Activated naive CD8-positive, alpha-beta T cell treated with anti-CD3 and anti-CD28 coated beads, Interleukin-2, amount 10 ng/mL, durations not matched to agents 7 days and 5 days (primary cell): ENCODE measurements at regions not wholly inside any gene's neighbourhood (a gene's known extent, or its start where the extent isn't known, plus 50 kb on each side); places are given as distances from the start of the nearest gene placed in this dataset.

Source experiments
- ATAC-seq: fragments of 150-1000 bp; cut with Tn5 transposase; one replicate; pipeline ENCODE4 v1.10.0; 2021; ENCODE audit warnings: low read depth, moderate library complexity
- POLR2A ChIA-PET: fragments of 350-600 bp; sonication (Branson Sonifier 250); formaldehyde crosslinking; loops from one replicate; lab custom pipeline; 2021; ENCODE audit warnings: antibody characterized with exemption; lab: Charles Lee
- DNase-seq: peaks from one replicate; pipeline ENCODE4 v3.0.0; 2021
- H3K27ac Mint-ChIP-seq: one replicate; pipeline ENCODE4 v1.8.0; 2022; ENCODE audit warnings: mild to moderate bottlenecking, mixed read lengths
- H3K27me3 Mint-ChIP-seq: one replicate; pipeline ENCODE4 v1.8.0; 2022; ENCODE audit warnings: mild to moderate bottlenecking, moderate library complexity, mixed read lengths
- H3K36me3 Mint-ChIP-seq: one replicate; pipeline ENCODE4 v1.8.0; 2021; ENCODE audit warnings: mild to moderate bottlenecking, mixed read lengths
- H3K4me1 Mint-ChIP-seq: one replicate; pipeline ENCODE4 v1.8.0; 2021; ENCODE audit warnings: mixed read lengths
- H3K4me3 Mint-ChIP-seq: one replicate; pipeline ENCODE4 v1.8.0; 2022; ENCODE audit warnings: mild to moderate bottlenecking, moderate library complexity, mixed read lengths
- H3K9me3 Mint-ChIP-seq: one replicate; pipeline ENCODE4 v1.8.0; 2021; ENCODE audit warnings: mixed read lengths

- H3K4me3 Mint-ChIP-seq = no peak overlapping the region
- no peaks in the 10 kb centered on the region for H3K36me3 Mint-ChIP-seq
- ATAC-seq (no peak), DNase-seq (no peak)
- no peaks in the 10 kb centered on the region for H3K4me1 Mint-ChIP-seq
- no peaks in the 10 kb centered on the region for H3K9me3 Mint-ChIP-seq
- POLR2A ChIA-PET = no interaction called here
- no peaks in the 10 kb centered on the region for H3K27me3 Mint-ChIP-seq
- no peak overlapping the region for H3K27ac Mint-ChIP-seq
These were observed 275.4 kb upstream of the USP24 start for GRCh38 chr1:55490547-55490946.

- ATAC-seq = no peak
- Mint-ChIP-seq H3K27me3 (peaks cover 12% of the 10 kb centered on the region), H3K4me1 (no peaks in the 10 kb centered on the region), H3K27ac (no peak overlapping the region), H3K4me3 (no peak overlapping the region), H3K9me3 (no peaks in the 10 kb centered on the region), H3K36me3 (no peaks in the 10 kb centered on the region)
- POLR2A ChIA-PET = no interaction called here
- DNase-seq = no peak
These were observed 269.0 kb upstream of the USP24 start for GRCh38 chr1:55484173-55484572.

GRCh38 chr1:55483523-55483922 lies 268.4 kb upstream of the USP24 start:
- H3K36me3 Mint-ChIP-seq = no peaks in the 10 kb centered on the region
- H3K27ac Mint-ChIP-seq = no peak overlapping the region
- H3K4me3 Mint-ChIP-seq = no peak overlapping the region
- POLR2A ChIA-PET = no interaction called here
- DNase-seq = no peak
- no peaks in the 10 kb centered on the region for H3K9me3 Mint-ChIP-seq
- H3K4me1 Mint-ChIP-seq = no peaks in the 10 kb centered on the region
- H3K27me3 Mint-ChIP-seq = peaks cover 12% of the 10 kb centered on the region
- ATAC-seq = no peak

- ATAC-seq (no peak), DNase-seq (no peak)
- H3K36me3 Mint-ChIP-seq = no peaks in the 10 kb centered on the region
- no peaks in the 10 kb centered on the region for H3K4me1 Mint-ChIP-seq
- no peak overlapping the region for H3K27ac Mint-ChIP-seq
- H3K9me3 Mint-ChIP-seq = no peaks in the 10 kb centered on the region
- POLR2A ChIA-PET = no interaction called here
- H3K4me3 Mint-ChIP-seq = no peak overlapping the region
- peaks cover 12% of the 10 kb centered on the region for H3K27me3 Mint-ChIP-seq
These were observed 266.5 kb upstream of the USP24 start for GRCh38 chr1:55481634-55482033.

- no peaks in the 10 kb centered on the region for H3K9me3 Mint-ChIP-seq
- H3K4me3 Mint-ChIP-seq = no peak overlapping the region
- no peak overlapping the region for H3K27ac Mint-ChIP-seq
- ATAC-seq (no peak), DNase-seq (no peak)
- no peaks in the 10 kb centered on the region for H3K4me1 Mint-ChIP-seq
- POLR2A ChIA-PET = no interaction called here
- H3K36me3 Mint-ChIP-seq = no peaks in the 10 kb centered on the region
- peaks cover 12% of the 10 kb centered on the region for H3K27me3 Mint-ChIP-seq
These were observed 265.0 kb upstream of the USP24 start for GRCh38 chr1:55480029-55480795.

- H3K9me3 Mint-ChIP-seq = no peaks in the 10 kb centered on the region
- no peak overlapping the region for H3K27ac Mint-ChIP-seq
- no peaks in the 10 kb centered on the region for H3K4me1 Mint-ChIP-seq
- ATAC-seq (no peak), DNase-seq (no peak)
- H3K27me3 Mint-ChIP-seq = peaks cover 10% of the 10 kb centered on the region
- POLR2A ChIA-PET = interaction anchor here (0.8 kb wide), 1 partner anchor 1106 kb away, joined by 3 read pairs; no protein-coding TSS in a partner anchor
- H3K36me3 Mint-ChIP-seq = no peaks in the 10 kb centered on the region
- H3K4me3 Mint-ChIP-seq = no peak overlapping the region
These were observed 263.6 kb upstream of the USP24 start for GRCh38 chr1:55478742-55479141.

GRCh38 chr1:55477953-55478352 lies 262.8 kb upstream of the USP24 start:
- Mint-ChIP-seq H3K9me3 (no peaks in the 10 kb centered on the region), H3K27me3 (peaks cover 10% of the 10 kb centered on the region), H3K27ac (no peak overlapping the region), H3K4me1 (no peaks in the 10 kb centered on the region), H3K36me3 (no peaks in the 10 kb centered on the region), H3K4me3 (no peak overlapping the region)
- DNase-seq (no peak), ATAC-seq (no peak)
- POLR2A ChIA-PET = no interaction called here

- POLR2A ChIA-PET = no interaction called here
- ATAC-seq (no peak), DNase-seq (no peak)
- no peaks in the 10 kb centered on the region for H3K4me1 Mint-ChIP-seq
- H3K9me3 Mint-ChIP-seq = no peaks in the 10 kb centered on the region
- H3K27ac Mint-ChIP-seq = no peak overlapping the region
- H3K4me3 Mint-ChIP-seq = no peak overlapping the region
- H3K27me3 Mint-ChIP-seq = peaks cover 13% of the 10 kb centered on the region
- H3K36me3 Mint-ChIP-seq = no peaks in the 10 kb centered on the region
These were observed 261.4 kb upstream of the USP24 start for GRCh38 chr1:55476445-55477015.

GRCh38 chr1:55474168-55474786 lies 259.1 kb upstream of the USP24 start:
- H3K4me1 Mint-ChIP-seq = no peaks in the 10 kb centered on the region

GRCh38 chr1:55473661-55474060 lies 258.5 kb upstream of the USP24 start:
- Mint-ChIP-seq H3K27ac (no peak overlapping the region), H3K9me3 (no peaks in the 10 kb centered on the region), H3K27me3 (peaks cover 4% of the 10 kb centered on the region), H3K36me3 (no peaks in the 10 kb centered on the region), H3K4me3 (no peak overlapping the region), H3K4me1 (no peaks in the 10 kb centered on the region)
- POLR2A ChIA-PET = no interaction called here
- ATAC-seq = no peak
- no peak for DNase-seq

More at GRCh38 chr1:55474168-55474786, 259.1 kb upstream of the USP24 start:
- no peak overlapping the region for H3K27ac Mint-ChIP-seq
- H3K27me3 Mint-ChIP-seq = peaks cover 4% of the 10 kb centered on the region
- H3K36me3 Mint-ChIP-seq = no peaks in the 10 kb centered on the region
- ATAC-seq = no peak
- DNase-seq = no peak
- H3K9me3 Mint-ChIP-seq = no peaks in the 10 kb centered on the region
- POLR2A ChIA-PET = no interaction called here
- H3K4me3 Mint-ChIP-seq = no peak overlapping the region

GRCh38 chr1:55472784-55473183 lies 257.6 kb upstream of the USP24 start:
- H3K4me3 Mint-ChIP-seq = no peak overlapping the region
- H3K36me3 Mint-ChIP-seq = no peaks in the 10 kb centered on the region
- no peak for ATAC-seq
- DNase-seq = no peak
- no peak overlapping the region for H3K27ac Mint-ChIP-seq
- no peaks in the 10 kb centered on the region for H3K9me3 Mint-ChIP-seq
- H3K4me1 Mint-ChIP-seq = no peaks in the 10 kb centered on the region
- POLR2A ChIA-PET = no interaction called here
- peaks cover 4% of the 10 kb centered on the region for H3K27me3 Mint-ChIP-seq

- no peaks in the 10 kb centered on the region for H3K9me3 Mint-ChIP-seq
- no peak overlapping the region for H3K4me3 Mint-ChIP-seq
- no peaks in the 10 kb centered on the region for H3K4me1 Mint-ChIP-seq
- H3K27ac Mint-ChIP-seq = no peak overlapping the region
- POLR2A ChIA-PET = no interaction called here
- peaks cover 4% of the 10 kb centered on the region for H3K27me3 Mint-ChIP-seq
- no peaks in the 10 kb centered on the region for H3K36me3 Mint-ChIP-seq
- ATAC-seq = no peak
- no peak for DNase-seq
These were observed 257.0 kb upstream of the USP24 start for GRCh38 chr1:55472115-55472514.

GRCh38 chr1:55468142-55468795 lies 253.1 kb upstream of the USP24 start:
- DNase-seq (no peak), ATAC-seq (no peak)
- POLR2A ChIA-PET = no interaction called here
- Mint-ChIP-seq H3K36me3 (no peaks in the 10 kb centered on the region), H3K4me3 (no peak overlapping the region), H3K27me3 (peaks cover 6% of the 10 kb centered on the region), H3K4me1 (no peaks in the 10 kb centered on the region), H3K9me3 (no peaks in the 10 kb centered on the region), H3K27ac (no peak overlapping the region)
